ENCODE measurements at regions not wholly inside any gene's neighbourhood (a gene's known extent, or its start where the extent isn't known, plus 50 kb on each side); places are given as distances from the start of the nearest gene placed in this dataset.

GRCh38 chr6:10144772-10145171 lies 270.1 kb downstream of the TFAP2A start:
- no peak for TF ChIP-seq POLR2AphosphoS5 (IDR thresholded peaks at IDR 0.05; ENCODE audit: low read depth, low read length)
- TF ChIP-seq, protein P1, sequence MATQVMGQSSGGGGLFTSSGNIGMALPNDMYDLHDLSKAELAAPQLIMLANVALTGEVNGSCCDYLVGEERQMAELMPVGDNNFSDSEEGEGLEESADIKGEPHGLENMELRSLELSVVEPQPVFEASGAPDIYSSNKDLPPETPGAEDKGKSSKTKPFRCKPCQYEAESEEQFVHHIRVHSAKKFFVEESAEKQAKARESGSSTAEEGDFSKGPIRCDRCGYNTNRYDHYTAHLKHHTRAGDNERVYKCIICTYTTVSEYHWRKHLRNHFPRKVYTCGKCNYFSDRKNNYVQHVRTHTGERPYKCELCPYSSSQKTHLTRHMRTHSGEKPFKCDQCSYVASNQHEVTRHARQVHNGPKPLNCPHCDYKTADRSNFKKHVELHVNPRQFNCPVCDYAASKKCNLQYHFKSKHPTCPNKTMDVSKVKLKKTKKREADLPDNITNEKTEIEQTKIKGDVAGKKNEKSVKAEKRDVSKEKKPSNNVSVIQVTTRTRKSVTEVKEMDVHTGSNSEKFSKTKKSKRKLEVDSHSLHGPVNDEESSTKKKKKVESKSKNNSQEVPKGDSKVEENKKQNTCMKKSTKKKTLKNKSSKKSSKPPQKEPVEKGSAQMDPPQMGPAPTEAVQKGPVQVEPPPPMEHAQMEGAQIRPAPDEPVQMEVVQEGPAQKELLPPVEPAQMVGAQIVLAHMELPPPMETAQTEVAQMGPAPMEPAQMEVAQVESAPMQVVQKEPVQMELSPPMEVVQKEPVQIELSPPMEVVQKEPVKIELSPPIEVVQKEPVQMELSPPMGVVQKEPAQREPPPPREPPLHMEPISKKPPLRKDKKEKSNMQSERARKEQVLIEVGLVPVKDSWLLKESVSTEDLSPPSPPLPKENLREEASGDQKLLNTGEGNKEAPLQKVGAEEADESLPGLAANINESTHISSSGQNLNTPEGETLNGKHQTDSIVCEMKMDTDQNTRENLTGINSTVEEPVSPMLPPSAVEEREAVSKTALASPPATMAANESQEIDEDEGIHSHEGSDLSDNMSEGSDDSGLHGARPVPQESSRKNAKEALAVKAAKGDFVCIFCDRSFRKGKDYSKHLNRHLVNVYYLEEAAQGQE (IDR thresholded peaks at IDR 0.05; ENCODE audit: insufficient read depth in 1 of 2, low read depth in 2 of 2, low read length in 2 of 2), result no peak
- TF ChIP-seq SIN3A (IDR thresholded peaks at IDR 0.05; ENCODE audit: borderline replicate concordance, insufficient read depth, low read length), result no peak
- TF ChIP-seq FOXP2 (optimal IDR thresholded peaks at IDR 0.05; ENCODE audit: borderline replicate concordance, extremely low read depth, extremely low read length, insufficient read depth), result no peak
- TF ChIP-seq TAF1 (IDR thresholded peaks at IDR 0.05; ENCODE audit: borderline replicate concordance, insufficient read depth, low read length), result no peak

All from PFSK-1 (cell line).